Fibroblast of lung (primary cell): ENCODE measurements at regions not wholly inside any gene's neighbourhood (a gene's known extent, or its start where the extent isn't known, plus 50 kb on each side); places are given as distances from the start of the nearest gene placed in this dataset.

Experiments
- DNase-seq, 2 donors: peaks; one replicate each; pipeline versions ENCODE4 v3.0.0 to v3.0.0-alpha.2; 2010; ENCODE audit warnings: low read depth in 2 of 2
- H2AFZ ChIP-seq: 2 replicates; pipeline ENCODE4 v1.5.1; 2012; ENCODE audit warnings: low read length, control low read depth, inconsistent platforms
- H3K27ac ChIP-seq: 2 replicates; pipeline ENCODE4 v1.5.1; 2011; ENCODE audit warnings: low read length, control low read depth; ENCODE audit not compliant: insufficient read depth
- H3K27me3 ChIP-seq: 2 replicates; pipeline ENCODE4 v1.5.1; 2011; ENCODE audit warnings: mild to moderate bottlenecking, low read length; ENCODE audit not compliant: control insufficient read depth, insufficient read depth
- H3K36me3 ChIP-seq: 2 replicates; pipeline ENCODE4 v1.5.1; 2011; ENCODE audit warnings: low read length; ENCODE audit not compliant: control insufficient read depth, insufficient read depth
- H3K4me1 ChIP-seq: 2 replicates; pipeline ENCODE4 v1.5.1; 2011; ENCODE audit warnings: low read length; ENCODE audit not compliant: control insufficient read depth, insufficient read depth; ENCODE audit errors: extremely low read depth
- H3K4me2 ChIP-seq: 2 replicates; pipeline ENCODE4 v1.5.1; 2011; ENCODE audit warnings: low read length, control low read depth; ENCODE audit not compliant: insufficient read depth; ENCODE audit errors: extremely low read depth
- H3K4me3 ChIP-seq, 4 experiments: fragments of 200-600 bp in 1 of 4; sonication (generic) in 1 of 4; replicated peaks in 1 of 4; 2 replicates each; pipeline ENCODE4 v1.5.1; 2011 to 2016; ENCODE audit warnings: low read length in 4 of 4, low read depth in 3 of 4, mild to moderate bottlenecking in 3 of 4, control low read depth in 2 of 4, inconsistent platforms in 1 of 4, mixed read lengths in 1 of 4; ENCODE audit not compliant: insufficient read depth in 1 of 4; ENCODE audit errors: control extremely low read depth in 1 of 4
- H3K79me2 ChIP-seq: 2 replicates; pipeline ENCODE4 v1.5.1; 2012; ENCODE audit warnings: mild to moderate bottlenecking, low read length, inconsistent platforms; ENCODE audit not compliant: control insufficient read depth, insufficient read depth
- H3K9ac ChIP-seq: 2 replicates; pipeline ENCODE4 v1.5.1; 2011; ENCODE audit warnings: mild to moderate bottlenecking, low read length, control low read depth; ENCODE audit not compliant: insufficient read depth
- H3K9me3 ChIP-seq: 2 replicates; pipeline ENCODE4 v1.5.1; 2012; ENCODE audit warnings: low read depth, low read length; ENCODE audit not compliant: control insufficient read depth, insufficient read depth
- H4K20me1 ChIP-seq: 2 replicates; pipeline ENCODE4 v1.5.1; 2011; ENCODE audit warnings: low read length; ENCODE audit not compliant: control insufficient read depth, insufficient read depth; ENCODE audit errors: extremely low read depth
- EZH2 ChIP-seq: IDR thresholded peaks from 2 replicates; pipeline ENCODE4 v1.5.1; 2012; ENCODE audit warnings: low read length, control low read depth, mild to moderate bottlenecking; ENCODE audit errors: missing control alignments
- TF ChIP-seq, protein P1 (sequence below), 2 donors: IDR thresholded peaks in 1 of 2; conservative IDR thresholded peaks in 1 of 2; 1 replicate in 1 of 2; 2 replicates in 1 of 2; pipeline ENCODE4 v1.5.1; 2011 to 2012; ENCODE audit warnings: low read length in 2 of 2, control low read depth in 1 of 2, inconsistent platforms in 1 of 2, low read depth in 1 of 2, mild to moderate bottlenecking in 1 of 2

DNA sequence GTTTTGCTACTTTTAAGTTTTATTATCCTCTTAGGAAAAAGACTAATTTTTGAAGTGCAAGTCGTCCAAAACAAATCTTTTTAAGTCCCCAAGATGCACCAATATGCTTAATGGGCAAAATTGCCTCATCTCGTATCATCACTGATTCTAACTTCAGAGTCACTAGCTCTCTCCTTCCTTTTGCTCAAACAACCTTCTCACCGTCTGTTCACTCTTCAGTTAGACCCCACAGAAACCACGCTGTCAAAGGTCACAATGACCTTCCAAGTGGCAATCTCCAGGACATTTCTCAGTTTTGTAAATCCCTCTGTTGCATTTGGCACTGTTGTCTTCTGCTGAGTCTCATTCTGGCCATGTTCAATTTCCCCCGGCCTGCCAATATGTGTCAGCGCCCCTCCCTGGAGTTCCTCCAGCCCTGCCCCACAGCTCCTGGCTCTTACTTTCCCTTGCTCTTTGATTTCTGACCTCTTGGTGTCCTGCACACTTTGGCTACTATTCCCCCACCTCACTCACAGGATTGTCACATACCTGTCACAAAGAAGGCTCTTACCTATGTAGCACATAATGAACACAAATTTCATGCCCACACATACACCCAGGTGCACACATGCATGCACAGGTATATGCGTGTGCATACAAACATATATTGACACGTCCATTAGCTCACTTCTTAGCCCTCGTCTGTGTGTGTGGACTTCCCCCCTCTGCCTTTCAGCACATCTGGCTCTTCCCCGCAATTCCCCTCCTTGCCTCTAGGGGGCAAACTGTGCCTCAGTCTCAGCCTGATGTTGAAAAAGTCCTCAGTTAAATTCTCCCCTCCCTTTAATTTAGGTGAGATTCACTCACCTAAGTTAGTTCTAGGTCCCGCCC, 354.0 kb upstream of the DUSP10 start:
- no peaks in the 10 kb centered on the region for H3K9me3 ChIP-seq
- no peaks in the 10 kb centered on the region for H4K20me1 ChIP-seq
- H3K4me1 ChIP-seq, result no peaks in the 10 kb centered on the region
- no peak for TF ChIP-seq EZH2
- TF ChIP-seq, protein P1, sequence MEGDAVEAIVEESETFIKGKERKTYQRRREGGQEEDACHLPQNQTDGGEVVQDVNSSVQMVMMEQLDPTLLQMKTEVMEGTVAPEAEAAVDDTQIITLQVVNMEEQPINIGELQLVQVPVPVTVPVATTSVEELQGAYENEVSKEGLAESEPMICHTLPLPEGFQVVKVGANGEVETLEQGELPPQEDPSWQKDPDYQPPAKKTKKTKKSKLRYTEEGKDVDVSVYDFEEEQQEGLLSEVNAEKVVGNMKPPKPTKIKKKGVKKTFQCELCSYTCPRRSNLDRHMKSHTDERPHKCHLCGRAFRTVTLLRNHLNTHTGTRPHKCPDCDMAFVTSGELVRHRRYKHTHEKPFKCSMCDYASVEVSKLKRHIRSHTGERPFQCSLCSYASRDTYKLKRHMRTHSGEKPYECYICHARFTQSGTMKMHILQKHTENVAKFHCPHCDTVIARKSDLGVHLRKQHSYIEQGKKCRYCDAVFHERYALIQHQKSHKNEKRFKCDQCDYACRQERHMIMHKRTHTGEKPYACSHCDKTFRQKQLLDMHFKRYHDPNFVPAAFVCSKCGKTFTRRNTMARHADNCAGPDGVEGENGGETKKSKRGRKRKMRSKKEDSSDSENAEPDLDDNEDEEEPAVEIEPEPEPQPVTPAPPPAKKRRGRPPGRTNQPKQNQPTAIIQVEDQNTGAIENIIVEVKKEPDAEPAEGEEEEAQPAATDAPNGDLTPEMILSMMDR (conservative IDR thresholded peaks at IDR 0.05 in 1 of 2, IDR thresholded peaks at IDR 0.05 in 1 of 2; ENCODE audit: low read depth in 1 of 2, low read length in 2 of 2), result peak; percentile 52 to 75
- H3K4me2 ChIP-seq, result no peak overlapping the region
- no peak for DNase-seq
- H3K36me3 ChIP-seq, result no peaks in the 10 kb centered on the region
- no peak overlapping the region for H3K27ac ChIP-seq
- H2AFZ ChIP-seq, result no peak overlapping the region
- no peak overlapping the region for H3K4me3 ChIP-seq
- no peaks in the 10 kb centered on the region for H3K27me3 ChIP-seq
- H3K9ac ChIP-seq, result no peak overlapping the region
- no peaks in the 10 kb centered on the region for H3K79me2 ChIP-seq

DNA sequence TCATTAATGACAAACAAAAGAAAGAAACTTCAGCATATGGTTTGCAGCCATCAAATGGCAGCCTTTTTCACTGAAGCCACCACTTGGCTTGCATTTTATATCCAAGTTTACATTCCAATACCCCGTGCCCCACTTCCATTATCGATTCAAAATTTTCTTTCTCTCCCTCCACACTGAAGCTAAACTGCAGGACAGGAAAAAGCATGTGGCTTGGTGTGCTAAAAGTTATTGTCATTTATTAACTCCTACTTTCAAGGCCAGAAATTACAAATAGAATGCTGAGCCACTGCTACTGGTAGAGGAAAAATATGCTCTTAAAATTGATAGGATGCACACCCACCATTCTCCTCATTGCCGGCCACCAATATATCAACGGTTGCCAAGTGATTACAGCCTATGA, 351.6 kb upstream of the DUSP10 start:
- TF ChIP-seq, protein P1 (conservative IDR thresholded peaks at IDR 0.05 in 1 of 2, IDR thresholded peaks at IDR 0.05 in 1 of 2; ENCODE audit: low read depth in 1 of 2, low read length in 2 of 2), result no peak
- no peak for TF ChIP-seq EZH2
- Histone ChIP-seq H3K79me2 (no peaks in the 10 kb centered on the region), H4K20me1 (no peaks in the 10 kb centered on the region), H3K4me1 (no peaks in the 10 kb centered on the region), H3K27ac (no peak overlapping the region), H3K27me3 (no peaks in the 10 kb centered on the region), H2AFZ (no peak overlapping the region), H3K9ac (no peak overlapping the region), H3K4me2 (no peak overlapping the region), H3K9me3 (no peaks in the 10 kb centered on the region), H3K4me3 (no peak overlapping the region), H3K36me3 (no peaks in the 10 kb centered on the region)
- DNase-seq, result no peak

DNA sequence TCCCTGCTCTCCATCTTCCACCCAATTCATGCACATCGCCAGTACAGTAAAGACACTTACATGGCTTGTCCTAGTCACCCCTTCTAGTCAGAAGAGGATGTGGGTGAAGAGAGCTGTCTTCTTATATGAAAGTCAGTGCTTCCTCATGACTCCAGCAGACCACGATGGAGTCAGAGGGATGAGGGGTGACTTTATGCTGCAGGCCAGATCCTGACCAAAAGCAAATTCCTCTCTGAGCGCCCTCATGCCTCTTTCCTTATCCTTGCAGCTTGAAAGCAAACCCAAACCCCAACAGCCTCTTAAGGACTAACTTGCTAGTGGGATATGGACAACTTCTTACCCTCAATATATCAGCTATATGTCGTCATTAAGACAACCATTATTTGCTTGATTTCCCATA, 348.2 kb upstream of the DUSP10 start:
- H3K4me1 ChIP-seq, result no peaks in the 10 kb centered on the region
- peak in 1 of 2 donors; percentile 83 for DNase-seq
- H3K9ac ChIP-seq, result no peak overlapping the region
- no peak overlapping the region for H2AFZ ChIP-seq
- no peaks in the 10 kb centered on the region for H3K36me3 ChIP-seq
- no peak overlapping the region for H3K4me2 ChIP-seq
- no peak overlapping the region for H3K27ac ChIP-seq
- no peaks in the 10 kb centered on the region for H4K20me1 ChIP-seq
- H3K9me3 ChIP-seq, result no peaks in the 10 kb centered on the region
- no peak for TF ChIP-seq EZH2
- TF ChIP-seq, protein P1 (conservative IDR thresholded peaks at IDR 0.05 in 1 of 2, IDR thresholded peaks at IDR 0.05 in 1 of 2; ENCODE audit: low read depth in 1 of 2, low read length in 2 of 2), result no peak
- no peaks in the 10 kb centered on the region for H3K27me3 ChIP-seq
- H3K79me2 ChIP-seq, result no peaks in the 10 kb centered on the region
- H3K4me3 ChIP-seq, result no peak overlapping the region
